Gastrocnemius medialis (tissue), 4 donors: ENCODE measurements at regions not wholly inside any gene's neighbourhood (a gene's known extent, or its start where the extent isn't known, plus 50 kb on each side); places are given as distances from the start of the nearest gene placed in this dataset.
A peak's percentile ranks its signal among the peaks of the same experiment; 100 is the strongest.

Experiments
- ATAC-seq, 2 donors: fragments of 150-250 bp; one replicate each; pipeline ENCODE4 v1.9.1; 2016
- DNase-seq, 2 donors: peaks; one replicate each; pipeline ENCODE4 v3.0.0-alpha.2; 2019
- H3K27ac ChIP-seq, 4 donors: fragments of 200-600 bp; sonication (generic); 1 replicate in 1 of 4; 2 replicates in 3 of 4; pipeline ENCODE4 v1.5.1; 2016 to 2018; ENCODE audit warnings: mild to moderate bottlenecking in 2 of 4, moderate library complexity in 1 of 4
- H3K27me3 ChIP-seq, 3 donors: fragments of 200-600 bp; sonication (generic) in 2 of 3; 1 replicate in 1 of 3; 2 replicates in 2 of 3; pipeline versions ENCODE4 v1.5.1 to v1.6.0; 2016 to 2019; ENCODE audit warnings: mild to moderate bottlenecking in 1 of 3, moderate library complexity in 1 of 3
- H3K36me3 ChIP-seq, 2 donors: fragments of 200-600 bp; sonication (generic) in 1 of 2; one replicate each; pipeline ENCODE4 v1.5.1; 2017 to 2018
- H3K4me1 ChIP-seq, 2 donors: fragments of 200-600 bp; sonication (generic) in 1 of 2; one replicate each; pipeline ENCODE4 v1.5.1; 2016 to 2017; ENCODE audit warnings: mild to moderate bottlenecking in 2 of 2
- H3K4me3 ChIP-seq, 4 donors: fragments of 200-600 bp; sonication (generic) in 3 of 4; 1 replicate in 1 of 4; 2 replicates in 3 of 4; pipeline ENCODE4 v1.5.1; 2016 to 2019; ENCODE audit warnings: mild to moderate bottlenecking in 2 of 4
- H3K9me3 ChIP-seq, 3 donors: fragments of 200-600 bp; sonication (generic) in 2 of 3; 1 replicate in 1 of 3; 2 replicates in 2 of 3; pipeline ENCODE4 v1.5.1; 2016 to 2019
- POLR2A ChIP-seq, 2 donors: fragments of 450-650 bp; IDR thresholded peaks; one replicate each; pipeline ENCODE4 v1.6.1; 2017; ENCODE audit warnings: antibody characterized with exemption in 2 of 2, mild to moderate bottlenecking in 2 of 2, moderate library complexity in 2 of 2
- in situ Hi-C, 4 donors: fragments of 200-750 bp; cut with MboI; loops; one replicate each; pipeline versions ENCODE4 v1.15.0 to v1.8.0; 2017; ENCODE audit warnings: low sequenced_read_pairs in 4 of 4
- intact Hi-C: fragments of 100-400 bp; cut with DNase I; formaldehyde crosslinking; loops from one replicate; pipeline ENCODE4 v1.15.1; 2023; ENCODE audit warnings: low total_unique reads
- TF ChIP-seq, protein P1 (sequence below), 5 experiments: fragments of 450-650 bp in 3 of 5; fragments of 200-600 bp in 2 of 5; sonication (generic) in 2 of 5; IDR thresholded peaks in 4 of 5; conservative IDR thresholded peaks in 1 of 5; 1 replicate in 4 of 5; 2 replicates in 1 of 5; pipeline ENCODE4 v1.5.1; 2016 to 2019; ENCODE audit warnings: antibody characterized with exemption in 5 of 5, mild to moderate bottlenecking in 3 of 5, moderate library complexity in 3 of 5

- Histone ChIP-seq H3K4me3 (no peak overlapping the region), H3K27me3 (peaks cover 0 to 31% (median 8%) of the 10 kb centered on the region in 3 donors), H3K9me3 (no peaks in the 10 kb centered on the region), H3K4me1 (no peaks in the 10 kb centered on the region), H3K27ac (no peak overlapping the region), H3K36me3 (no peaks in the 10 kb centered on the region)
- DNase-seq (no peak), ATAC-seq (no peak)
- TF ChIP-seq, protein P1, sequence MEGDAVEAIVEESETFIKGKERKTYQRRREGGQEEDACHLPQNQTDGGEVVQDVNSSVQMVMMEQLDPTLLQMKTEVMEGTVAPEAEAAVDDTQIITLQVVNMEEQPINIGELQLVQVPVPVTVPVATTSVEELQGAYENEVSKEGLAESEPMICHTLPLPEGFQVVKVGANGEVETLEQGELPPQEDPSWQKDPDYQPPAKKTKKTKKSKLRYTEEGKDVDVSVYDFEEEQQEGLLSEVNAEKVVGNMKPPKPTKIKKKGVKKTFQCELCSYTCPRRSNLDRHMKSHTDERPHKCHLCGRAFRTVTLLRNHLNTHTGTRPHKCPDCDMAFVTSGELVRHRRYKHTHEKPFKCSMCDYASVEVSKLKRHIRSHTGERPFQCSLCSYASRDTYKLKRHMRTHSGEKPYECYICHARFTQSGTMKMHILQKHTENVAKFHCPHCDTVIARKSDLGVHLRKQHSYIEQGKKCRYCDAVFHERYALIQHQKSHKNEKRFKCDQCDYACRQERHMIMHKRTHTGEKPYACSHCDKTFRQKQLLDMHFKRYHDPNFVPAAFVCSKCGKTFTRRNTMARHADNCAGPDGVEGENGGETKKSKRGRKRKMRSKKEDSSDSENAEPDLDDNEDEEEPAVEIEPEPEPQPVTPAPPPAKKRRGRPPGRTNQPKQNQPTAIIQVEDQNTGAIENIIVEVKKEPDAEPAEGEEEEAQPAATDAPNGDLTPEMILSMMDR (IDR thresholded peaks at IDR 0.05 in 4 of 5, conservative IDR thresholded peaks at IDR 0.05 in 1 of 5) = no peak
- TF ChIP-seq POLR2A (IDR thresholded peaks at IDR 0.05) = no peak
- in situ Hi-C loops = loop anchor here in 3 of 4 donors (10.0 kb wide), 1 partner anchor 160 kb away; no protein-coding TSS in a partner anchor
- intact Hi-C loops = no loop called here
Observed at GRCh38 chr16:85984947-85985451, 86.0 kb downstream of the IRF8 start.

GRCh38 chr16:85986931-85987749 lies 88.2 kb downstream of the IRF8 start:
- intact Hi-C loops = loop anchor here (2.0 kb wide), 1 partner anchor 166 kb away; no protein-coding TSS in a partner anchor

DNA sequence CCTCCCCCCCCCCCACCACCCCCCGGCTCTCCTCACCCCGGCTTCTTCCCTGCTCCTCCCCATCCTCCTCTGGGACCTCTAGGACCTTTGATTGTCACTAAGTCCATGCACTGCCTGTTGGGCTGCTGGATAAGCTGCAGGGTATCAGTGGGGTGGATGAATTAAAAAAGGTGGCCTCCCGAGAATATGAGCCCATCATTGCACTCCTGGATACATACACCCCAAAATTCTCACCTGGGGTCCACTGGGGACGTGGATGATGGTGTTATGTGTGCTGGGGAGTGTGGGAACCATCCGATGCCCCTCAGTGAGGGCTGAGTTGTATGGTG lies 88.8 kb downstream of the IRF8 start:
- Histone ChIP-seq H3K27me3 (peaks cover 0 to 31% (median 10%) of the 10 kb centered on the region in 3 donors), H3K9me3 (no peaks in the 10 kb centered on the region), H3K27ac (no peak overlapping the region), H3K4me3 (no peak overlapping the region), H3K4me1 (no peaks in the 10 kb centered on the region), H3K36me3 (no peaks in the 10 kb centered on the region)
- intact Hi-C loops (loop anchor here (2.0 kb wide), 1 partner anchor 167 kb away; no protein-coding TSS in a partner anchor), in situ Hi-C loops (loop anchor here in 3 of 4 donors (10.0 kb wide), 1 partner anchor 163 kb away; no protein-coding TSS in a partner anchor)
- DNase-seq (no peak), ATAC-seq (no peak)
- TF ChIP-seq, protein P1 (IDR thresholded peaks at IDR 0.05 in 4 of 5, conservative IDR thresholded peaks at IDR 0.05 in 1 of 5) = no peak
- TF ChIP-seq POLR2A (IDR thresholded peaks at IDR 0.05) = no peak

More at GRCh38 chr16:85986931-85987749, 88.2 kb downstream of the IRF8 start:
- in situ Hi-C loops = loop anchor here in 3 of 4 donors (10.0 kb wide), 1 partner anchor 162 kb away; no protein-coding TSS in a partner anchor
- no peaks in the 10 kb centered on the region for H3K4me1 ChIP-seq
- ATAC-seq = no peak
- no peak for TF ChIP-seq POLR2A (IDR thresholded peaks at IDR 0.05)
- TF ChIP-seq, protein P1 (IDR thresholded peaks at IDR 0.05 in 4 of 5, conservative IDR thresholded peaks at IDR 0.05 in 1 of 5) = peak in 2 of 5 experiments; percentile 17 to 44
- DNase-seq = no peak
- peaks cover 0 to 31% (median 6%) of the 10 kb centered on the region in 3 donors for H3K27me3 ChIP-seq
- no peak overlapping the region for H3K4me3 ChIP-seq
- no peaks in the 10 kb centered on the region for H3K36me3 ChIP-seq
- H3K9me3 ChIP-seq = no peaks in the 10 kb centered on the region
- H3K27ac ChIP-seq = no peak overlapping the region

GRCh38 chr16:85988306-85988705 lies 89.3 kb downstream of the IRF8 start:
- in situ Hi-C loops = loop anchor here in 3 of 4 donors (10.0 kb wide), 1 partner anchor 164 kb away; no protein-coding TSS in a partner anchor
- intact Hi-C loops = no loop called here
- H3K27me3 ChIP-seq = peaks cover 0 to 34% (median 12%) of the 10 kb centered on the region in 3 donors

More at GRCh38 chr16:85988306-85988705, 89.3 kb downstream of the IRF8 start:
- Histone ChIP-seq H3K9me3 (no peaks in the 10 kb centered on the region), H3K36me3 (no peaks in the 10 kb centered on the region), H3K4me1 (no peaks in the 10 kb centered on the region), H3K27ac (no peak overlapping the region), H3K4me3 (no peak overlapping the region)
- no peak for TF ChIP-seq POLR2A (IDR thresholded peaks at IDR 0.05)
- TF ChIP-seq, protein P1 (IDR thresholded peaks at IDR 0.05 in 4 of 5, conservative IDR thresholded peaks at IDR 0.05 in 1 of 5) = no peak
- no peak for ATAC-seq
- DNase-seq = no peak
